Heart left ventricle (tissue), 16 donors: ENCODE measurements at regions not wholly inside any gene's neighbourhood (a gene's known extent, or its start where the extent isn't known, plus 50 kb on each side); places are given as distances from the start of the nearest gene placed in this dataset.

Experiments used
- ATAC-seq, 4 donors: fragments of 200-7000 bp; cut with Tn5 transposase; one replicate each; pipeline ENCODE4 v1.9.1; 2020 to 2022; ENCODE audit warnings: moderate library complexity in 4 of 4, mild to moderate bottlenecking in 3 of 4, moderate number of reproducible peaks in 1 of 4
- DNase-seq, 5 donors: peaks; one replicate each; pipeline ENCODE4 v3.0.0-alpha.2; 2020
- H3K27ac ChIP-seq, 12 donors: fragments of 200-600 bp; sonication (generic) in 4 of 12; one replicate each; pipeline versions ENCODE4 v1.5.0 to v1.8.0; 2016 to 2022; ENCODE audit warnings: mild to moderate bottlenecking in 2 of 12
- H3K27me3 ChIP-seq, 9 donors: fragments of 200-600 bp; sonication (generic) in 2 of 9; one replicate each; pipeline versions ENCODE4 v1.5.1 to v1.8.0; 2016 to 2022; ENCODE audit warnings: mild to moderate bottlenecking in 3 of 9
- H3K36me3 ChIP-seq, 9 donors: fragments of 200-600 bp; sonication (generic) in 2 of 9; one replicate each; pipeline versions ENCODE4 v1.5.0 to v1.8.0; 2018 to 2022; ENCODE audit warnings: mild to moderate bottlenecking in 2 of 9
- H3K4me1 ChIP-seq, 12 donors: fragments of 200-600 bp; sonication (generic) in 4 of 12; one replicate each; pipeline versions ENCODE4 v1.5.0 to v1.8.0; 2016 to 2022; ENCODE audit warnings: mild to moderate bottlenecking in 3 of 12
- H3K4me3 ChIP-seq, 12 donors: fragments of 200-600 bp; sonication (generic) in 4 of 12; one replicate each; pipeline versions ENCODE4 v1.5.0 to v1.8.0; 2017 to 2022; ENCODE audit warnings: mild to moderate bottlenecking in 9 of 12, moderate library complexity in 4 of 12
- H3K9me3 ChIP-seq, 12 donors: fragments of 200-600 bp; sonication (generic) in 4 of 12; one replicate each; pipeline versions ENCODE4 v1.5.0 to v1.8.0; 2016 to 2022; ENCODE audit warnings: mild to moderate bottlenecking in 1 of 12
- POLR2A ChIP-seq, 2 donors: fragments of 450-650 bp; IDR thresholded peaks; one replicate each; pipeline ENCODE4 v1.6.1; 2017; ENCODE audit warnings: antibody characterized with exemption in 2 of 2, mild to moderate bottlenecking in 2 of 2, moderate library complexity in 2 of 2
- WGBS, 4 donors: extraction: QIAGEN DNeasy Blood & Tissue Kit in 2 of 4; methylation state at CpG; one replicate each; pipeline versions ENCODE4 v1.1.5 to v1.1.7; 2013 to 2018; 5-methylcytosine and 5-hydroxymethylcytosine counted together
- intact Hi-C, 10 donors: fragments of 100-400 bp; cut with DNase I; formaldehyde crosslinking; loops; one replicate each; pipeline versions ENCODE4 v1.11.1 to v1.14.2; 2022
- TF ChIP-seq, protein P1 (sequence below), 12 donors: fragments of 200-600 bp; sonication (generic) in 4 of 12; IDR thresholded peaks; one replicate each; pipeline versions ENCODE4 v1.5.0 to v1.8.0; 2018 to 2022; ENCODE audit warnings: antibody characterized with exemption in 12 of 12, mild to moderate bottlenecking in 5 of 12
- donor health status: ischemic (EF 13 %, LVEDD 7.1; RV severe dilation, severe dysfunction).
- donor health status: healthy with polysubstance abuse.
- donor health status: DM: no; HTN: yes; CAD: no.
- donor health status: DM: no; HTN: no; CAD: no.
- donor health status: ischemic (EF 25% LVEDD 6.9; RV normal size, moderate dysfunction).
- donor health status: ischemic (EF 25% LVEDD 5.7; RV mildly dilated, moderate dysfunction).
- donor health status: healthy.
- donor health status: DM: yes; HTN: yes; CAD: no.
- donor health status: ischemic (EF 35%, LVEDD 5.7; RV mildly dilated, moderate dysfunction).
- donor health status: nonischemic (EF 11% LVEDD 7.7; RV severe dilation, severe dysfunction).
- donor health status: DM: yes; HTN: yes; CAD: no.
- donor health status: PGD.
- donor health status: ischemic (EF 29% LVEDD 5.4; RV normal size, mild dysfunction).
- donor health status: nonischemic (EF 23%, LVEDD 6.1; RV moderate dilation, normal function).

DNA sequence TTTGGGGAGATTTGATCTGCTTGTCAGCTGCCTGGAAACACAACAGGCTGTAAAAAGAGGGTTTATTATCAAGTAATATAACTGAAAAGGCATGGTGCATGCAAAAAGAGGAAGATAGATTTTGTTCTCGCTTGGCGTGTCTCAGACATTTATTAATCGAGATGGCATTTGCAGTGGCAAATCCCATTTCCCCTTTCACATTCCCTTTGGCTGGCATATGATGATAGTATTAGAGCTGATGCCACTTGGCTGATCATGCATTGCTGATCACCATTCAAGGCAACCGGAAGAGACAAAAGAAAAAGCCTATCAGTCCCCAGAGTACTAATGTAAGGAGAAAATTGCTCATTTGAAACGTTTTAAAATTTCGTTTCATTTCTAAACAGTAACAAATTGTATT, 101.8 kb downstream of the ZIC3 start:
- no peaks in the 10 kb centered on the region for H3K36me3 ChIP-seq
- DNase-seq (no peak), ATAC-seq (no peak)
- H3K4me3 ChIP-seq: no peak overlapping the region
- intact Hi-C loops: no loop called here
- H3K4me1 ChIP-seq: no peaks in the 10 kb centered on the region
- H3K27me3 ChIP-seq: no peaks in the 10 kb centered on the region
- peaks cover 0 to 11% (median 0%) of the 10 kb centered on the region in 12 donors for H3K9me3 ChIP-seq
- WGBS, 4 donors: 62 to 80% (median 64%) methylated on average over 6 of the region's 6 CpGs
- H3K27ac ChIP-seq: no peak overlapping the region
- no peak for TF ChIP-seq POLR2A (IDR thresholded peaks at IDR 0.05)
- TF ChIP-seq, protein P1, sequence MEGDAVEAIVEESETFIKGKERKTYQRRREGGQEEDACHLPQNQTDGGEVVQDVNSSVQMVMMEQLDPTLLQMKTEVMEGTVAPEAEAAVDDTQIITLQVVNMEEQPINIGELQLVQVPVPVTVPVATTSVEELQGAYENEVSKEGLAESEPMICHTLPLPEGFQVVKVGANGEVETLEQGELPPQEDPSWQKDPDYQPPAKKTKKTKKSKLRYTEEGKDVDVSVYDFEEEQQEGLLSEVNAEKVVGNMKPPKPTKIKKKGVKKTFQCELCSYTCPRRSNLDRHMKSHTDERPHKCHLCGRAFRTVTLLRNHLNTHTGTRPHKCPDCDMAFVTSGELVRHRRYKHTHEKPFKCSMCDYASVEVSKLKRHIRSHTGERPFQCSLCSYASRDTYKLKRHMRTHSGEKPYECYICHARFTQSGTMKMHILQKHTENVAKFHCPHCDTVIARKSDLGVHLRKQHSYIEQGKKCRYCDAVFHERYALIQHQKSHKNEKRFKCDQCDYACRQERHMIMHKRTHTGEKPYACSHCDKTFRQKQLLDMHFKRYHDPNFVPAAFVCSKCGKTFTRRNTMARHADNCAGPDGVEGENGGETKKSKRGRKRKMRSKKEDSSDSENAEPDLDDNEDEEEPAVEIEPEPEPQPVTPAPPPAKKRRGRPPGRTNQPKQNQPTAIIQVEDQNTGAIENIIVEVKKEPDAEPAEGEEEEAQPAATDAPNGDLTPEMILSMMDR (IDR thresholded peaks at IDR 0.05): no peak

DNA sequence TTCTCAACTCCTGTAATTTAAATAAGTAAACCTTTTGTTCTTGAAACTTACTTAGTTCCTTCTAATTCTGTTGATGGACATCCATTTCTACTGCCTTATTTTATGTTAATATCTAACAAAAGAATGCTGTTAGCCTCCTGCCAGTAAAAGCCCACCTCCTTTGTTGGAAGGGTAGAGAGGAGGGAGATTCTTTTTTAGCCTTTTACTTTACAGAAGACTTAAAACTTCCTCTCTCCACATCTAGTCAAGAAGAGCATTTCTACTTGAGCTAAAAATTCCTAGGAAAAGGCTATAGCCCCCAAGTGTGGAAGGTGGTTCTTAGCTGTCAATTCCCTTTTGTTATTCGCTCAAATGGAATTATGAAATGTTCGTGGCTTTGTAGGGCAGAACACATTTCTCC, 118.7 kb downstream of the ZIC3 start:
- Histone ChIP-seq H3K36me3 (no peaks in the 10 kb centered on the region), H3K27ac (no peak overlapping the region), H3K4me1 (no peaks in the 10 kb centered on the region), H3K9me3 (no peaks in the 10 kb centered on the region), H3K27me3 (peaks cover 0 to 7% (median 0%) of the 10 kb centered on the region in 9 donors), H3K4me3 (no peak overlapping the region)
- DNase-seq (no peak), ATAC-seq (no peak)
- 6 to 24% (median 19%) methylated on average over 2 of the region's 2 CpGs for WGBS, 4 donors
- intact Hi-C loops: no loop called here
- TF ChIP-seq POLR2A (IDR thresholded peaks at IDR 0.05): no peak
- TF ChIP-seq, protein P1 (IDR thresholded peaks at IDR 0.05): no peak

DNA sequence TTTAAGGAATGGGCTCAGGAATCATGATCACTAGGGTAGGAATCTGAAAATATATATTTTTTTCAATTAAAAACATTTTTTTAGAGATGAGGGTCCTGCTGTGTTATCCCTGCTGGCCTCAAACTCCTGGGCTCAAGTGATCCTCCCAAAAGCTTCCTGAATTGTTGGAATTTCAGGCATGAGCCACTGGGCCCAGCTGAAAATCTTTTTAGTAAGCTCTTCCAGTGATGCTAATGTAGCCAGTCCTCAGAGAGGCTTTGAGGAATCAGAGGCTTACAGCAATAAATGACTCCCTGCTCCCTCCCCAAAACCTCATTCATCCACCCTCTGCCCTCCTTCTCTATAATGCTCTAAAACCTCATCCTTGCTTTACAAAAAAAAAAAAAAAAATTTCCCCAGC, 129.5 kb downstream of the ZIC3 start:
- TF ChIP-seq, protein P1 (IDR thresholded peaks at IDR 0.05): no peak
- TF ChIP-seq POLR2A (IDR thresholded peaks at IDR 0.05): no peak

DNA sequence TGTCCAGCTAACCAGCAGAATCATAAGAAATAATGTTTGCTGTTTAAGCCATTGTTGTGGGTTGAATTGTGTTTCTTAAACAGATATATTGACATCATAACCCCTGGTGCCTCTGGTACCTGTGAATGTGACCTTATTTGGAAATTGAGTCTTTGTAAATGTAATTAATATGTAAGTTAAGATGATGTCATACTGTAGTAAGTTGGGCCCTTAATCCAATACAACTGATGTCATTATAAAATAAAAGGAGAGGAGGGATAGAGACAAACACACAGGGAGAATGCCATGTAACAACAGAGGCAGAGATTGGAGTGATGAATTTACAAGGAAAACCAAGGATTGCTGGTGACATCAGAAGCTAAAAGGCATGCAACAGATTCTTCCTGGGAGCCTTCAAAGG, 141.4 kb downstream of the ZIC3 start:
- H3K36me3 ChIP-seq: no peaks in the 10 kb centered on the region
- no peaks in the 10 kb centered on the region for H3K9me3 ChIP-seq
- intact Hi-C loops: no loop called here
- no peaks in the 10 kb centered on the region for H3K27me3 ChIP-seq
- H3K4me1 ChIP-seq: no peaks in the 10 kb centered on the region
- no peak overlapping the region for H3K4me3 ChIP-seq
- DNase-seq: no peak
- no peak overlapping the region for H3K27ac ChIP-seq
- TF ChIP-seq, protein P1 (IDR thresholded peaks at IDR 0.05): no peak
- TF ChIP-seq POLR2A (IDR thresholded peaks at IDR 0.05): no peak
- no peak for ATAC-seq

More for the DNA sequence above, 129.5 kb downstream of the ZIC3 start:
- ATAC-seq: no peak
- Histone ChIP-seq H3K9me3 (no peaks in the 10 kb centered on the region), H3K27ac (no peak overlapping the region), H3K36me3 (no peaks in the 10 kb centered on the region), H3K4me1 (no peaks in the 10 kb centered on the region), H3K4me3 (no peak overlapping the region), H3K27me3 (no peaks in the 10 kb centered on the region)
- intact Hi-C loops: no loop called here
- DNase-seq: no peak
